ENCODE measurements at regions not wholly inside any gene's neighbourhood (a gene's known extent, or its start where the extent isn't known, plus 50 kb on each side); places are given as distances from the start of the nearest gene placed in this dataset.

DNA sequence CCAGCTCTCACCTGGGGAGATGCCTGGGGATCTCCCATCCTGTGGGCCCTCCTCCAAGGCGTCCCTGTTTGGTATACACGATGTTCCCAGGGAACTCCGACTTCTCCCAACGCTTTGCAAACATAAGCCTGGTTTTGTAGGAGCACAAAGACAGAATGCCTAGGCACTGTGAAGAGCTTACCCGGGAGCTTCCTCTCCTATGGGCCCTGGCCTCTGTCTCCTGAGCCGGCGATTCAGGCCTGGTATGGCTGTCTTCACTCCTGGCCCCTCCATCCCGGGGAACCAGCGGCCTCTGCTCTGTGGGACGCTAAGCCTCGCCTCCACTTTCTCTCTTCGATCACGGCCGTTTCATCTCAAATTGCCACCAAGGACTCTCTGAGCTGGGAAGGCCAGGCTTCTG, 59.6 kb upstream of the ACTRT2 start:
- in situ Hi-C loops (cut with MboI; ENCODE audit: low pct_unique_long_range_greater_than_20kb, low sequenced_read_pairs) = no loop called here
- no peak for DNase-seq

DNA sequence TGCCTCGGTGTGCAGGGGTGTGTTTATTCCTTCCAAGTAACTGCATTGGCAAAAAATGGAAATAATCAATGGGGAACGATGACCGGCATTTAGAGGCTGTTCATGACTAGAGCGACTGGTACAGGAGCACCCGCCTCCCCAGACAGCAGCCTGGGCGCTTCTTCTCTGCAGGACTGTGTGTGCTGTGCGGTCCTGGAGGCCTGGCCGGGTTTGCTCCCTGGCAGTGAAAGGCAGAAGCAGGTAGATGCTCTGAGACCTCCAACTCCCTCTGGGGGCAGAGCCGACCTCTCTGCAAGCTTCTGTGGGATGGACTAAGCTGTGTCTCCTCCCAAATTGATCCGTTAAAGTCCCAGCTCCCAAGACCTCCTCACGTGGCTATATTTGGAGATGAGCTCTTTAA, 59.2 kb upstream of the ACTRT2 start:
- in situ Hi-C loops (cut with MboI; ENCODE audit: low pct_unique_long_range_greater_than_20kb, low sequenced_read_pairs) = no loop called here
- DNase-seq = no peak

DNA sequence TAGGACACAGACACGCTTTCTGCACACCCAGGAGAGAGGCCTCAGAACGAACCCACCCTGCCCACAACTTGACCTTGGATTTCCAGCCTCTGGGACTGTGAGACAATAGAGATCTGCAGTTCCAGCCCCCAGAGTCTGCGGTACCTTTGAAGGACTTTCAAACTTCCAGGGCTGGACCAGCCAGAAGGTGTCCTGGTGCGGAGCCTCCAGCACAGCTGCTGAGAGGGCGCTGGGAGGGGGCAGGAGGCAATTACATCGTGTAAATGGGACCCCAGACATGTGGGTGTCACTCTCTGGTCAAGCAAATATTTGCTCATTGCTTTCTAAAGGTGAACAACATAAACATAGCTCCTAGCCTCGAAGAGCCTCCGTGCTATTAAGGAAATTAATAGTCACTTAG, 58.7 kb upstream of the ACTRT2 start:
- in situ Hi-C loops (cut with MboI; ENCODE audit: low pct_unique_long_range_greater_than_20kb, low sequenced_read_pairs) = no loop called here
- no peak for DNase-seq

DNA sequence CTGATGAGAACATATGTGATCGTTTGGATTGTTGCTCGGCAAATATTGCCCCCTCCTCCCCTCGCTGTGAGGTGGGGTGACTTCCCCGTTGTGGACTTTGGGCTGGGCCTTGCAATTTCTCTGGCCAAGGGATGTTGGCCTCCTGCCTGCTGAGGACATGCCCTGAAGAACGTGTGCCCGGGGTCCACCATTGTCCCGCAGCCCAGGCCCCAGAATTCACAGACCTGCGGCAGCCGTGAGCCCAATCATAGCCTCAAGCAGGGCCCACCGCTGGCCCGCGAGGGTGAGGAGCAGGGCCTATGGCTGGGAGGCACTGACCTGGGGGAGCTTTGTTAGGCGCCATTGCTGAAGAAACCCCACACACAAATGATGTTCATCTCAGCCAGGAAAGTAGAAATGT, 58.3 kb upstream of the ACTRT2 start:
- in situ Hi-C loops (cut with MboI; ENCODE audit: low pct_unique_long_range_greater_than_20kb, low sequenced_read_pairs) = no loop called here
- no peak for DNase-seq

DNA sequence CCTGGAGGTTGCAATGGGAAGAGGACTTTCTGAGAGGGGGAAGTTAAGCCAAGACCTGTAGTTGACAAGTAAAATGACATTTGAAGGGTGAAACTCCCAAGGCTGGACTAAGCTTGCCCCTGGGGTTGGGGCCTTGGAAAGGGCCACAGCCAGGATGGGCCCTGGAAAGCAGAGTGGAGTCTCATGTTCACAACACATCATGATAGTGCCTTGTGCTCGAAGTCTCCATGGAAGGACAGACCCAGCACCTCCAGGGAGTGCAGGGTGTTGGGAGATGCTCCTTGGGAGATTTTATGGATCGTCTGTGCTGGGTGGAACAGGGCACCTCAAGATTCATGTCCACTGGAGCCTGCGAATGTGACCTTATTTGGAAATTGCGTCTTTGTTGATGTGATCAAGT, 55.6 kb upstream of the ACTRT2 start:
- no peak for DNase-seq
- in situ Hi-C loops (cut with MboI; ENCODE audit: low pct_unique_long_range_greater_than_20kb, low sequenced_read_pairs) = no loop called here

DNA sequence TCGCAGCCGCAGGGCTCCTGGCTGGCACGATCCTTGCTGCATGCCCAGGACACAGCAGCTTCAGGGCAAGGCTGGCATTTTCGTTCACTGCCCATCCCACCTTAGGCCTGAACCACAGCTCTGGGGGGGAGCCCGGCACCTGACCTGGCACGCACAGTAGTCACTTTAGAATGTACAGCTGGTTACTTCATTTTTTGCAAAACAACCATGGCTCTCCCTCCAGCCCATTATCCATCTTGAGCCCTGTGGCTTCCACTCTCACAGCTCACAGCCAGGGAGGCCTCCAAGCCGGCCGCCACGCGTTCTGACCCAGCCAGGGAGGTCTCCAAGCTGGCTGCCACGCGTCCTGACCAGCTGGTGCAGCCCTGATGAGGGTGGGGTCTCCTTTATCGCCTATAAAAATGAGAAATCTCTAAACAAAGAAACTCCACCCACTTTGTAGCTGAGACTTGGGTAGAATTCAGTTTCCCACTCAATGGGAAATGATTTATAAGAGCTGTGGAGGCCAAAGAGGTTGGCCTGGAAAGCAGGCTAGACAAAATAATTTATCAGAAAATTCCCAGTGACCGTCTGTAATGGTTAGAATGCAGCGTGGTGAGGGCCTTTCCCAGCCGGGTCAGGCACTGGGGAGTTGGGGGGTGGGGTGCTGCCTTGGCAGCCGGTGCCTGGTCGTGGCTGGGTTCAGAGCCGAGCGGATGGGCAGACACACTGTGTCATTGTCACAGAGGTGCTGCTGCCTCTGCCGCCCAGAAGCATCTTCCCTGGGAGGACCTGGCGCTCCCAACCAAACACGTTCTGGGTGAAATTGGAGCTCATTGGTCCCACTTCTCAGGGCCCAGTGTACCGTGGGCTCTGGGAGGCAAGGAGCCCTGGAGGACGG, 54.6 kb upstream of the ACTRT2 start:
- DNase-seq = no peak
- in situ Hi-C loops (cut with MboI; ENCODE audit: low pct_unique_long_range_greater_than_20kb, low sequenced_read_pairs) = no loop called here

DNA sequence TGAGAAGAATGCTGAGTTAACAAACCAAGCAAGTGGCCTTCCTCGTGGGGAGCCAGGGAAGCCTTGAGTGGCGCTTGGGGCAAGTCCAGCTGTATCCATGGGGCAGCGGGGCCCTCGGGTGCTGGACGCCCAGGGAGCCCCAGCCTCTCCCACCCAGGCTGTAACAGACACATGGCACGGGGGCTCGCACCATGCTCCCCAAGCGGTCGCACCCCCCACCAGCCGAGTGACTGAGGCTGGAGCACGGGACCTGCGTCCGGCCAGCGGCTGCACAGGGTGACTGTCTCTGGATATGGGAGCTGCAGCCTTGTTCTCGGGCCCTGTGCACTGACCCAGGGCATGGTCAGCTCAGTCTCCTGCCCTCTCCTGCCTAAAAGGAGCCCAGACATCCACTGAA, 53.9 kb upstream of the ACTRT2 start:
- in situ Hi-C loops (cut with MboI; ENCODE audit: low pct_unique_long_range_greater_than_20kb, low sequenced_read_pairs) = no loop called here
- DNase-seq = no peak

DNA sequence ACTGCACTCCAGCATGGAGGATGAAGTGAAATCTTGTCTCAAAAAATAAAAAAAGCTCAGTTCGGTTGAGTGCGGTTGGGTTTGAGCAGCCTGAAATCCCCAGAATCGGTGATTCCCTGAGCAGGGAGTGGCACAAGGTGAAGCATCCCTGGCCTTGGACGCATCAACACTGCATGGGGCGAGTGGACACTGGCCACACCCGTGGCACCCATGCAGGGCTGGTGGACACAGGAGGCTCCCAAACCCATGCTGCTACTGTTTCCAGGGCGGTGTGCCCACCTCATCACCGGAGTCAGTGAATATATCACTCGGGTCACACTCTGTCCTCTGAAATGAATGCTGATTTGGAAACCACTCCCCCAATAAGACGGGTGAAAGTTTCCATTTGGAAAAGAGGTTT, 53.4 kb upstream of the ACTRT2 start:
- DNase-seq = no peak
- in situ Hi-C loops (cut with MboI; ENCODE audit: low pct_unique_long_range_greater_than_20kb, low sequenced_read_pairs) = no loop called here

DNA sequence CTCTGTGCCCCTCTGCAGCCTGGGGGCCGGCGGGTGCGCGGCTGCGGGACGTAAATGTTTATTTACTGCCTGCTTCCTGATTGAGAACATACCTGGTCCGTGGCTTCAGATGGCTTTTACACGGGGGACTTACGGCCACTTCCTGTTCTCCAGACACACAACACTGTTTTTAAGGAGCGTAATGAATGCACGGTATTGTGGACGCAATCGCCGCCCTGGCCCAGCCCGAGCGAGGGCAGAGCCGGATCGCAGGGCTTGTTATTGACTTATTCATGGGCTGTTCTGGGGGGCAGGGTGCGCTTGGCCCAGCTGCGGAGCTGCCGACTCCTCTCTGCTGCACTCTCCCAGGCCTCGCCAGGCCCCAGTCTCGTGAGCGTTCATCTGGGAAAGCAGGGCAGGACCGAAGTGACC, 52.8 kb upstream of the ACTRT2 start:
- no peak for DNase-seq

DNA sequence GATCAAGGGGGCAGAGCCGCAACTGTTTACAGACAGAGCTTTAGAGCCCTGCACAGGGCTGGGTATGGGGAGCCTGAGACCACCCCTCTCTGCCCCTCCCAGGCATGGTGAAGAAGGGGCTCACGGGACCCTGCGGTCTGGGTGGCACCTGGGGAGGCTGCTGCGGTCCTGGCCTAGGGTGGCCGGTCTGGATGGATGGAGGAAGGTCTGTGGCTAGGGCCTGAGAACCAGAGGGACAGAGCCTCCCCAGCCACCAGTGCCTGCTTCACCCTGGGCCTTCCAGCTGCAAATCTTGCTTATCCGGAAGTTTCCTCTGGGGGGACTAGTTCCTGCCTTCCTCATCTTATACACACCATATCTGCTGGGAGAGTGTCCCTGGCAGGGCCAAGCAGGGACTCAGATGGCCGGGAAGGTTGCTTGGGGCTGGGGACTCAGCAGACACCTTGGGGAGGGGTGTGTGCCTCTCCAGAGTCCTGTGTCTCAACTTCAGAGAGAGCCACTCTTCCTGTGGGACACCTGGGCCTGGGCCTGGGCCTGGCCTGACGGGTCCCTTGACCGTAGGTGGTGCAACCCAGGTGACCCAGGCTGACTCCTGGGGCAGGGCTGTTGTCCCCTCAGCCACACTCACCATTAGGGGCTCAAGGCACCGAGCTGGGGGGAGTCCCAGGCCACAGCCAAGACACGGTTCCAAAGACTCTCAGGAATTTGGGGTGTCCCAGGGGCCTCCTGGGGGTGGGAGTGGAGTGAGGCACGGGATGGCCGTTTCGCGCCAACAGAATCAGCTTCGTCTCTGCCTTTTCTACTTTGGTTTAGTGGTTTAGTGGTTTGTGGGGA, 52.0 kb upstream of the ACTRT2 start:
- no peak for DNase-seq
- in situ Hi-C loops (cut with MboI; ENCODE audit: low pct_unique_long_range_greater_than_20kb, low sequenced_read_pairs) = no loop called here

More for the DNA sequence above, 52.8 kb upstream of the ACTRT2 start:
- in situ Hi-C loops (cut with MboI; ENCODE audit: low pct_unique_long_range_greater_than_20kb, low sequenced_read_pairs) = no loop called here

DNA sequence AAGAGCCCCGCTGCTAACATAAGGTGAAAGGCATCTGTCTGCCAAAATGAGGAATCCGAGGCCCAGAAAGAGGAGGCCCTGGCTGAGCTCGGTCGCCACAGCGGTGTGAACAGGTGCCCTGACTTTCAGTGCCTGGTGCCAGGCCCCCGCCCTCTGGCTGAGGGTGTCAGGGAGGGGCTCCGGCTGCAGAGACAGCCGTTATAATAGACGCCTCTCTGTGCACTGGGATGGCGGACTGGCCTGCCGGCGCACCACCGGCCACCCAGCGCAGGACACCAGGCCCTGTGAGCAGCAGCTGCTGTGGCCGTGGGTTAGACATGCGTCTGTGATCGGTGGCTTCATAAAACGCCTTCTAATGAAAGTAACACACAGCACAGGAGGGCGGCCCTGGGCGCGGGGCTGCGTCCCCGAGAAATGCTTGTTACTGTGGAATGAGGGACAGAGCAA, 51.4 kb upstream of the ACTRT2 start:
- in situ Hi-C loops (cut with MboI; ENCODE audit: low pct_unique_long_range_greater_than_20kb, low sequenced_read_pairs) = no loop called here
- no peak for DNase-seq

DNA sequence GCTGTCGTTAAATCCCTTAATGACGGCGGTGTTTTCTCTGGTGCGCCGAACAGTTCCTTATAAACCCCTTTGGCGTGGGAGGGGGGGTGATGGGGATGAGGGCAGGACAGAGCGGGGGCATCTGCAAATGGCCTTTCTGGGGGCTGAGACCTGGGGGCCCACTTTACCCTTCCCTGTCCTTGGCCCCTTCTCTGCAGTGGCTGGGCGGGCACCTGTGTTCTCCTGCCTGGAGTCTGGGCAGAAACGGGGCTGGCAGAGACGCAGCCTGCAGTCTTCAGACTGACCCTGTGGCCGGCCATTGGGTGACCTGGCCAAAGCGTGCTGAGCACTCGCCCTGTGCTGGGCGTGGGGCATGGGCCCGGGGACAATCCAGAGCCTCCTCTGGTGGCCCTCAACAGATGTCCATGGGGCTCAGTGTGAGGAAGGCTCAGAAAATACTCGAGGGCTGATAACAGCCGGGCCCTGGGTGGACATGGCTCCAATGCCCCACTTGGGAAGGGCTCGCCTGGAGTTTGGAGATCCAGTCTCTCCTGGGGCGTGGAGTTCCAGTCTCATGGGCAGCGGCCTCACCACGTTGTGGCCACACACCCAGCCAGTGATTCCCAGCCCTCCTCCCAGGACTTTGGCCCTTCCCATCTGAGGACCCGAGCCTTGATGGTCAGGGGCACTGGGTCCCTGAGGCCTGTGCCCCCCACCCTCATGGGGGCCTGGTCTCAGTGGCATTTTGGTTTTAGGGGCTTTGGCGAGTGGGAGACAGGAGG, 50.8 kb upstream of the ACTRT2 start:
- in situ Hi-C loops (cut with MboI; ENCODE audit: low pct_unique_long_range_greater_than_20kb, low sequenced_read_pairs) = no loop called here

DNA sequence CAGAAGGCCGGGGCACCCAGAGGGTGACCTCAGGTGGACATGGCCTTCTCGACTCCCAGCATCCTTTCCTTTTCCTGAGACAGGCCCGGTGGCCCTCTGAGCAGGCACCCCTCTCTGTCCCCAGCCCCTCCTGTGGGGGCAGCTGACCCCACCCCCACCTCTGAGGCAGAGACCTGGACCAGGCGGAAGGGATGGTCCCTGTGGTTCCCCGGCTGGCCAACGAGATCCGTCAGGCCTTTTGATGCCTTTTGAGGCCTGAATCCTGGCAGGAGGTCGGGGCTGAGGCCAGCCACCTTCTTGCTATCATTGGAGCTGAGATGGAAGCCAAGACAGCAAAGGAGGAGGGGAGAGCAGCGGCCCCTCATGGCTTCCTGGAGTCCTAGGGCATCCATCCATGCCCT, 50.2 kb upstream of the ACTRT2 start:
- DNase-seq = no peak
- in situ Hi-C loops (cut with MboI; ENCODE audit: low pct_unique_long_range_greater_than_20kb, low sequenced_read_pairs) = no loop called here

More for the DNA sequence above, 50.8 kb upstream of the ACTRT2 start:
- no peak for DNase-seq
